ENCODE measurements at regions not wholly inside any gene's neighbourhood (a gene's known extent, or its start where the extent isn't known, plus 50 kb on each side); places are given as distances from the start of the nearest gene placed in this dataset.

GRCh38 chr19:34018546-34018945, 153.8 kb upstream of the LSM14A start:
- no peak overlapping the region for H2AFZ ChIP-seq (ENCODE audit: low read depth, low read length)
- peaks cover 3% of the 10 kb centered on the region for H3K9me3 ChIP-seq (ENCODE audit: insufficient read depth, low read depth, low read length)
- no peak overlapping the region for H3K27ac Mint-ChIP-seq (ENCODE audit: unreplicated experiment)
- FAIRE-seq (no peak), DNase-seq (ENCODE audit: low read depth) (no peak)
- H3K4me3 Mint-ChIP-seq (ENCODE audit: unreplicated experiment): no peak overlapping the region
- no peaks in the 10 kb centered on the region for H3K36me3 ChIP-seq (ENCODE audit: insufficient read depth, low read length)
- H3K9me3 Mint-ChIP-seq (ENCODE audit: unreplicated experiment): peaks cover 11% of the 10 kb centered on the region
- H3K27me3 Mint-ChIP-seq (ENCODE audit: low read depth, unreplicated experiment): peaks cover 5% of the 10 kb centered on the region
- no peak overlapping the region for H3K4me3 ChIP-seq (ENCODE audit: insufficient read depth, low read depth, low read length)
- H3K27ac ChIP-seq (ENCODE audit: low read depth, low read length): no peak overlapping the region
- H3K36me3 Mint-ChIP-seq (ENCODE audit: low read depth, unreplicated experiment): no peaks in the 10 kb centered on the region
- no peaks in the 10 kb centered on the region for H3K4me1 ChIP-seq (ENCODE audit: insufficient read depth, low read length)
- H3K9ac ChIP-seq (ENCODE audit: low read length): no peak overlapping the region
- H4K20me1 ChIP-seq (ENCODE audit: insufficient read depth, low read length): no peaks in the 10 kb centered on the region
- no peaks in the 10 kb centered on the region for H3K4me1 Mint-ChIP-seq (ENCODE audit: low read depth, unreplicated experiment)
- no peaks in the 10 kb centered on the region for H3K27me3 ChIP-seq (ENCODE audit: insufficient read depth, low read length)
- H3K4me2 ChIP-seq (ENCODE audit: low read length): no peak overlapping the region
- no peaks in the 10 kb centered on the region for H3K79me2 ChIP-seq (ENCODE audit: insufficient read depth, low read length)
- TF ChIP-seq CTCF (IDR thresholded peaks at IDR 0.05; ENCODE audit: insufficient read depth, low read depth, low read length): no peak
- no peak for TF ChIP-seq EZH2 (IDR thresholded peaks at IDR 0.05; ENCODE audit: insufficient read depth, low read length)

- no peaks in the 10 kb centered on the region for H3K27me3 ChIP-seq (ENCODE audit: insufficient read depth, low read length)
- peaks cover 12% of the 10 kb centered on the region for H3K27me3 Mint-ChIP-seq (ENCODE audit: low read depth, unreplicated experiment)
- TF ChIP-seq EZH2 (IDR thresholded peaks at IDR 0.05; ENCODE audit: insufficient read depth, low read length) (no peak), CTCF (IDR thresholded peaks at IDR 0.05; ENCODE audit: insufficient read depth, low read depth, low read length) (no peak)
- no peak overlapping the region for H3K27ac ChIP-seq (ENCODE audit: low read depth, low read length)
- H3K79me2 ChIP-seq (ENCODE audit: insufficient read depth, low read length): no peaks in the 10 kb centered on the region
- no peaks in the 10 kb centered on the region for H3K36me3 ChIP-seq (ENCODE audit: insufficient read depth, low read length)
- no peaks in the 10 kb centered on the region for H3K4me1 ChIP-seq (ENCODE audit: insufficient read depth, low read length)
- no peaks in the 10 kb centered on the region for H4K20me1 ChIP-seq (ENCODE audit: insufficient read depth, low read length)
- FAIRE-seq (no peak), DNase-seq (ENCODE audit: low read depth) (no peak)
- H3K4me2 ChIP-seq (ENCODE audit: low read length): no peak overlapping the region
- peaks cover 2% of the 10 kb centered on the region for H3K36me3 Mint-ChIP-seq (ENCODE audit: low read depth, unreplicated experiment)
- peaks cover 11% of the 10 kb centered on the region for H3K9me3 Mint-ChIP-seq (ENCODE audit: unreplicated experiment)
- no peak overlapping the region for H3K27ac Mint-ChIP-seq (ENCODE audit: unreplicated experiment)
- no peak overlapping the region for H2AFZ ChIP-seq (ENCODE audit: low read depth, low read length)
- no peaks in the 10 kb centered on the region for H3K4me1 Mint-ChIP-seq (ENCODE audit: low read depth, unreplicated experiment)
- no peak overlapping the region for H3K4me3 Mint-ChIP-seq (ENCODE audit: unreplicated experiment)
- H3K4me3 ChIP-seq (ENCODE audit: insufficient read depth, low read depth, low read length): no peak overlapping the region
- peaks cover 3% of the 10 kb centered on the region for H3K9me3 ChIP-seq (ENCODE audit: insufficient read depth, low read depth, low read length)
- H3K9ac ChIP-seq (ENCODE audit: low read length): no peak overlapping the region
Observed at GRCh38 chr19:34023381-34023780, 148.9 kb upstream of the LSM14A start.

- Histone ChIP-seq H4K20me1 (ENCODE audit: insufficient read depth, low read length) (no peaks in the 10 kb centered on the region), H2AFZ (ENCODE audit: low read depth, low read length) (no peak overlapping the region), H3K36me3 (ENCODE audit: insufficient read depth, low read length) (no peaks in the 10 kb centered on the region), H3K9ac (ENCODE audit: low read length) (no peak overlapping the region), H3K9me3 (ENCODE audit: insufficient read depth, low read depth, low read length) (no peaks in the 10 kb centered on the region), H3K4me1 (ENCODE audit: insufficient read depth, low read length) (no peaks in the 10 kb centered on the region), H3K4me2 (ENCODE audit: low read length) (no peak overlapping the region), H3K79me2 (ENCODE audit: insufficient read depth, low read length) (no peaks in the 10 kb centered on the region), H3K27ac (ENCODE audit: low read depth, low read length) (no peak overlapping the region), H3K4me3 (ENCODE audit: insufficient read depth, low read depth, low read length) (no peak overlapping the region), H3K27me3 (ENCODE audit: insufficient read depth, low read length) (no peaks in the 10 kb centered on the region)
- DNase-seq (ENCODE audit: low read depth) (no peak), FAIRE-seq (no peak)
- H3K4me3 Mint-ChIP-seq (ENCODE audit: unreplicated experiment): no peak overlapping the region
- H3K36me3 Mint-ChIP-seq (ENCODE audit: low read depth, unreplicated experiment): no peaks in the 10 kb centered on the region
- H3K9me3 Mint-ChIP-seq (ENCODE audit: unreplicated experiment): peaks cover 7% of the 10 kb centered on the region
- peaks cover 1% of the 10 kb centered on the region for H3K4me1 Mint-ChIP-seq (ENCODE audit: low read depth, unreplicated experiment)
- peaks cover 17% of the 10 kb centered on the region for H3K27me3 Mint-ChIP-seq (ENCODE audit: low read depth, unreplicated experiment)
- H3K27ac Mint-ChIP-seq (ENCODE audit: unreplicated experiment): no peak overlapping the region
- TF ChIP-seq CTCF (IDR thresholded peaks at IDR 0.05; ENCODE audit: insufficient read depth, low read depth, low read length): no peak
- TF ChIP-seq EZH2 (IDR thresholded peaks at IDR 0.05; ENCODE audit: insufficient read depth, low read length): no peak
Observed at GRCh38 chr19:34033880-34034279, 138.4 kb upstream of the LSM14A start.

All from astrocyte (in vitro differentiated cells and primary cell).